Peyer's patch (tissue), 4 donors: ENCODE measurements at regions not wholly inside any gene's neighbourhood (a gene's known extent, or its start where the extent isn't known, plus 50 kb on each side); places are given as distances from the start of the nearest gene placed in this dataset.

Experiments used
- POLR2A ChIP-seq, 2 donors: fragments of 450-650 bp; IDR thresholded peaks; one replicate each; pipeline ENCODE4 v1.5.1; 2017; ENCODE audit warnings: antibody characterized with exemption in 2 of 2, mild to moderate bottlenecking in 2 of 2, moderate library complexity in 2 of 2
- TF ChIP-seq, protein P1 (sequence below), 6 experiments: fragments of 450-650 bp in 4 of 6; fragments of 200-600 bp in 2 of 6; sonication (generic) in 1 of 6; IDR thresholded peaks; one replicate each; pipeline ENCODE4 v1.5.1; 2017 to 2019; ENCODE audit warnings: antibody characterized with exemption in 6 of 6, mild to moderate bottlenecking in 3 of 6, moderate library complexity in 1 of 6

- TF ChIP-seq, protein P1, sequence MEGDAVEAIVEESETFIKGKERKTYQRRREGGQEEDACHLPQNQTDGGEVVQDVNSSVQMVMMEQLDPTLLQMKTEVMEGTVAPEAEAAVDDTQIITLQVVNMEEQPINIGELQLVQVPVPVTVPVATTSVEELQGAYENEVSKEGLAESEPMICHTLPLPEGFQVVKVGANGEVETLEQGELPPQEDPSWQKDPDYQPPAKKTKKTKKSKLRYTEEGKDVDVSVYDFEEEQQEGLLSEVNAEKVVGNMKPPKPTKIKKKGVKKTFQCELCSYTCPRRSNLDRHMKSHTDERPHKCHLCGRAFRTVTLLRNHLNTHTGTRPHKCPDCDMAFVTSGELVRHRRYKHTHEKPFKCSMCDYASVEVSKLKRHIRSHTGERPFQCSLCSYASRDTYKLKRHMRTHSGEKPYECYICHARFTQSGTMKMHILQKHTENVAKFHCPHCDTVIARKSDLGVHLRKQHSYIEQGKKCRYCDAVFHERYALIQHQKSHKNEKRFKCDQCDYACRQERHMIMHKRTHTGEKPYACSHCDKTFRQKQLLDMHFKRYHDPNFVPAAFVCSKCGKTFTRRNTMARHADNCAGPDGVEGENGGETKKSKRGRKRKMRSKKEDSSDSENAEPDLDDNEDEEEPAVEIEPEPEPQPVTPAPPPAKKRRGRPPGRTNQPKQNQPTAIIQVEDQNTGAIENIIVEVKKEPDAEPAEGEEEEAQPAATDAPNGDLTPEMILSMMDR (IDR thresholded peaks at IDR 0.05), result no peak
- no peak for TF ChIP-seq POLR2A (IDR thresholded peaks at IDR 0.05)
These were observed 52.2 kb upstream of the TGIF1 start for GRCh38 chr18:3397786-3398185.
